Caco-2 (cell line): ENCODE measurements at regions not wholly inside any gene's neighbourhood (a gene's known extent, or its start where the extent isn't known, plus 50 kb on each side); places are given as distances from the start of the nearest gene placed in this dataset.

ENCODE experiments used
- BruUV-seq: library from RNA; stranded (reverse); fragments of 400-500 nt; replicated peaks from 2 replicates; lab custom pipeline; 2021; lab: Mats Ljungman, UMichigan
- CTCF ChIA-PET: fragments of 300-600 bp; sonication (Branson Sonifier 250); formaldehyde crosslinking; loops from one replicate; lab custom pipeline; 2022; ENCODE audit warnings: antibody characterized with exemption; lab: Charles Lee
- POLR2A ChIA-PET: fragments of 300-600 bp; sonication (Branson Sonifier 250); formaldehyde crosslinking; loops from one replicate; lab custom pipeline; 2022; ENCODE audit warnings: antibody characterized with exemption; lab: Charles Lee
- DNase-seq, 2 experiments: peaks; one replicate each; pipeline versions ENCODE4 v3.0.0 to v3.0.0-alpha.2; 2020 to 2022
- H3K27me3 ChIP-seq: replicated peaks from 2 replicates; pipeline ENCODE4 v1.6.0; 2011; ENCODE audit warnings: low read length; ENCODE audit not compliant: control insufficient read depth, insufficient read depth
- H3K36me3 ChIP-seq: 2 replicates; pipeline ENCODE4 v1.5.1; 2011; ENCODE audit warnings: low read length; ENCODE audit not compliant: control insufficient read depth, insufficient read depth
- H3K4me1 ChIP-seq: fragments of 250-450 bp; sonication (Bioruptor Pico); 2 replicates; pipeline ENCODE4 v1.5.1; 2020; ENCODE audit warnings: mild to moderate bottlenecking
- H3K4me3 ChIP-seq: 2 replicates; pipeline ENCODE4 v1.5.1; 2011; ENCODE audit warnings: low read depth, mild to moderate bottlenecking, control low read depth, low read length
- H3K9me3 ChIP-seq: fragments of 250-450 bp; sonication (Bioruptor Pico); 2 replicates; pipeline ENCODE4 v1.5.1; 2020; ENCODE audit warnings: mild to moderate bottlenecking, moderate library complexity
- H3K27ac Mint-ChIP-seq: one replicate; pipeline ENCODE4 v1.8.0; 2022; ENCODE audit warnings: mixed read lengths; ENCODE audit not compliant: unreplicated experiment
- H3K27me3 Mint-ChIP-seq: one replicate; pipeline ENCODE4 v1.8.0; 2022; ENCODE audit warnings: mixed read lengths; ENCODE audit not compliant: insufficient read depth, unreplicated experiment
- H3K36me3 Mint-ChIP-seq: one replicate; pipeline ENCODE4 v1.8.0; 2022; ENCODE audit warnings: mild to moderate bottlenecking, mixed read lengths; ENCODE audit not compliant: insufficient read depth, unreplicated experiment
- H3K4me1 Mint-ChIP-seq: one replicate; pipeline ENCODE4 v1.8.0; 2022; ENCODE audit warnings: low read depth, mixed read lengths; ENCODE audit not compliant: unreplicated experiment
- H3K4me3 Mint-ChIP-seq: one replicate; pipeline ENCODE4 v1.8.0; 2022; ENCODE audit warnings: mild to moderate bottlenecking, moderate library complexity, mixed read lengths; ENCODE audit not compliant: unreplicated experiment
- H3K9me3 Mint-ChIP-seq: one replicate; pipeline ENCODE4 v1.8.0; 2022; ENCODE audit warnings: mixed read lengths; ENCODE audit not compliant: unreplicated experiment
- intact Hi-C: fragments of 100-400 bp; cut with micrococcal nuclease; formaldehyde crosslinking; loops from one replicate; pipeline ENCODE4 v1.10.0; 2022; ENCODE audit not compliant: unreplicated experiment
- TF ChIP-seq, protein P1 (sequence below), 2 experiments: fragments of 200-600 bp in 1 of 2; IDR thresholded peaks; 1 replicate in 1 of 2; 2 replicates in 1 of 2; pipeline versions ENCODE4 v1.5.1 to v1.8.0; 2011 to 2022; ENCODE audit warnings: antibody characterized with exemption in 1 of 2, control low read depth in 1 of 2, inconsistent platforms in 1 of 2, low read depth in 1 of 2, low read length in 1 of 2, mild to moderate bottlenecking in 1 of 2, moderate library complexity in 1 of 2; ENCODE audit not compliant: insufficient read depth in 1 of 2, severe bottlenecking in 1 of 2, unreplicated experiment in 1 of 2

DNA sequence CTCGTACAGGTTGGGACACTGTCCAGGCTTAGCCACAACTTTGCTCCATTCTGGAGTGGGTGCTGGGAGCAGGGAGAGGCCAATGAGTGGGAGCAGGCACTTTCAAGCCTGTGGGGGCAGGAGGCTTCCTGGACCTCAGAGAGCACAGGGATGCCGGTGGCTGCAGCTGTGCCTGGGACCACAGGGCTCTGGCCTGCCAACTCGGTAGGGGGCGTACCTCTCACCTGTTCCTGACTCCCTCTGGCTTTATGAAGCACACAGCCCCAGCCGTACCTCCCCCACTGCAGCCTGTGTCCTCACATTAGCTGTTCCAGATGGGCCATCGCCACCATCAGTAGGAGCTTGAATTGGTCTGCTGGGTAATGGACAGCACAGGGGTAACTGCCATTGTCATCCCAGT is 278.7 kb upstream of the KLHL1 start:
- no peaks in the 10 kb centered on the region for H3K9me3 Mint-ChIP-seq
- POLR2A ChIA-PET: no interaction called here
- no peak overlapping the region for H3K4me3 Mint-ChIP-seq
- no peak overlapping the region for H3K4me3 ChIP-seq
- BruUV-seq: no TSS peak
- TF ChIP-seq, protein P1, sequence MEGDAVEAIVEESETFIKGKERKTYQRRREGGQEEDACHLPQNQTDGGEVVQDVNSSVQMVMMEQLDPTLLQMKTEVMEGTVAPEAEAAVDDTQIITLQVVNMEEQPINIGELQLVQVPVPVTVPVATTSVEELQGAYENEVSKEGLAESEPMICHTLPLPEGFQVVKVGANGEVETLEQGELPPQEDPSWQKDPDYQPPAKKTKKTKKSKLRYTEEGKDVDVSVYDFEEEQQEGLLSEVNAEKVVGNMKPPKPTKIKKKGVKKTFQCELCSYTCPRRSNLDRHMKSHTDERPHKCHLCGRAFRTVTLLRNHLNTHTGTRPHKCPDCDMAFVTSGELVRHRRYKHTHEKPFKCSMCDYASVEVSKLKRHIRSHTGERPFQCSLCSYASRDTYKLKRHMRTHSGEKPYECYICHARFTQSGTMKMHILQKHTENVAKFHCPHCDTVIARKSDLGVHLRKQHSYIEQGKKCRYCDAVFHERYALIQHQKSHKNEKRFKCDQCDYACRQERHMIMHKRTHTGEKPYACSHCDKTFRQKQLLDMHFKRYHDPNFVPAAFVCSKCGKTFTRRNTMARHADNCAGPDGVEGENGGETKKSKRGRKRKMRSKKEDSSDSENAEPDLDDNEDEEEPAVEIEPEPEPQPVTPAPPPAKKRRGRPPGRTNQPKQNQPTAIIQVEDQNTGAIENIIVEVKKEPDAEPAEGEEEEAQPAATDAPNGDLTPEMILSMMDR (IDR thresholded peaks at IDR 0.05; ENCODE audit: insufficient read depth in 1 of 2, low read depth in 1 of 2, low read length in 1 of 2, severe bottlenecking in 1 of 2, unreplicated experiment in 1 of 2): no peak
- no peak for DNase-seq
- H3K36me3 Mint-ChIP-seq: no peaks in the 10 kb centered on the region
- no peaks in the 10 kb centered on the region for H3K27me3 ChIP-seq
- intact Hi-C loops: no loop called here
- H3K4me1 Mint-ChIP-seq: peaks cover 14% of the 10 kb centered on the region
- H3K4me1 ChIP-seq: peaks cover 43% of the 10 kb centered on the region
- H3K9me3 ChIP-seq: no peaks in the 10 kb centered on the region
- H3K36me3 ChIP-seq: 0 out of 2 replicates have a peak, but pooled peaks cover 2% of the 10 kb centered on the region
- no peak overlapping the region for H3K27ac Mint-ChIP-seq
- no peaks in the 10 kb centered on the region for H3K27me3 Mint-ChIP-seq
- CTCF ChIA-PET: no interaction called here

DNA sequence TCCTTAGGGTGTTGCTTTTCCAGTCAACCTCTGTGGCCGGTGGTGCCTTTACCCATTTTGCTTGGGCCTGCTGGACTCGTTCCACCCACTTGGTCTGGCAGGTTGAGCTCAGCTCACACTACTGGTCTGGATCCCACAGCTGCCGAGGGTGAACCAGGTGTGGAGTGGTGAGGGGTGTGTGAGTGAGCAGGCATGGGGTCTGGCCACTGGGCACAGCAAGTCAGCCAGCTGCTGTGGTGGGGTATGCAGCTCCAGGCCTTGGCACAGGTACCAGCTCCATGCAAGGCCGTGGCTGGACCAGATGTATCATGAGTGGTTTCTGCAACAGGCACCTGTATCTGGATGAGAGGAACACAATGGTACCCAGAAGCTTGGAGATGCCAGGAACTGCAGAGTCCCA is 277.6 kb upstream of the KLHL1 start:
- BruUV-seq: no TSS peak
- H3K27me3 Mint-ChIP-seq: no peaks in the 10 kb centered on the region
- no peaks in the 10 kb centered on the region for H3K36me3 Mint-ChIP-seq
- no peak for DNase-seq
- Histone ChIP-seq H3K36me3 (0 out of 2 replicates have a peak, but pooled peaks cover 2% of the 10 kb centered on the region), H3K27me3 (no peaks in the 10 kb centered on the region), H3K4me3 (no peak overlapping the region), H3K4me1 (peaks cover 43% of the 10 kb centered on the region), H3K9me3 (no peaks in the 10 kb centered on the region)
- no peaks in the 10 kb centered on the region for H3K9me3 Mint-ChIP-seq
- TF ChIP-seq, protein P1 (IDR thresholded peaks at IDR 0.05; ENCODE audit: insufficient read depth in 1 of 2, low read depth in 1 of 2, low read length in 1 of 2, severe bottlenecking in 1 of 2, unreplicated experiment in 1 of 2): no peak
- ChIA-PET CTCF (no interaction called here), POLR2A (no interaction called here)
- intact Hi-C loops: no loop called here
- H3K27ac Mint-ChIP-seq: no peak overlapping the region
- H3K4me3 Mint-ChIP-seq: no peak overlapping the region
- peaks cover 4% of the 10 kb centered on the region for H3K4me1 Mint-ChIP-seq

DNA sequence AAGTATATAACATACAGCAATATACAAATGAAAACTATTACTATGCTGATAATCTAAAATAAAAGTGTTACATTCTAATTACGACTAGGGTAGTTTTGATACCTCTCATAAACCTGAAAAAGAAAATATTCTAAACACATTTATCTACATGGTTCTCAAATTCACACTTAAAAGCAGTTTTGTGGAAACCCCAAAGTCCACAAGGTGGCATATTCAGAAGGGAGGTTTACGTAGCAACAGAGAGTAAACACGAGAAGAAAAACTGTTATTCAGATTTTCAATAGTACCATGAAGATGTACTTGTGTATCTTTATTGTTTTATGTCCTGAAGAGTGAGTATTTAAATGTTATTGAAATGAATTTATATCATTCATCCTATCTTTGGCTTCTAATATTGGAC is 275.9 kb upstream of the KLHL1 start:
- TF ChIP-seq, protein P1 (IDR thresholded peaks at IDR 0.05; ENCODE audit: insufficient read depth in 1 of 2, low read depth in 1 of 2, low read length in 1 of 2, severe bottlenecking in 1 of 2, unreplicated experiment in 1 of 2): no peak
- ChIA-PET CTCF (no interaction called here), POLR2A (no interaction called here)
- Histone ChIP-seq H3K9me3 (no peaks in the 10 kb centered on the region), H3K36me3 (0 out of 2 replicates have a peak, but pooled peaks cover 2% of the 10 kb centered on the region), H3K4me1 (peaks cover 32% of the 10 kb centered on the region), H3K4me3 (no peak overlapping the region), H3K27me3 (no peaks in the 10 kb centered on the region)
- Mint-ChIP-seq H3K27ac (no peak overlapping the region), H3K4me1 (no peaks in the 10 kb centered on the region), H3K9me3 (no peaks in the 10 kb centered on the region), H3K4me3 (no peak overlapping the region), H3K27me3 (no peaks in the 10 kb centered on the region), H3K36me3 (no peaks in the 10 kb centered on the region)
- no TSS peak for BruUV-seq
- DNase-seq: no peak
- intact Hi-C loops: no loop called here
